CD4-positive, alpha-beta T cell treated with Interleukin-10 for 1 hour (primary cell): ENCODE measurements at regions not wholly inside any gene's neighbourhood (a gene's known extent, or its start where the extent isn't known, plus 50 kb on each side); places are given as distances from the start of the nearest gene placed in this dataset.

Experiments
- DNase-seq: peaks from one replicate; pipeline ENCODE4 v3.0.0-alpha.2; 2020

GRCh38 chr18:45447355-45448265 lies 167.7 kb upstream of the SLC14A2 start:
- no peak for DNase-seq

GRCh38 chr18:45448871-45449270 lies 166.4 kb upstream of the SLC14A2 start:
- no peak for DNase-seq

- no peak for DNase-seq
Measured at GRCh38 chr18:45449418-45450227, 165.7 kb upstream of the SLC14A2 start.

GRCh38 chr18:45456090-45457021 lies 158.9 kb upstream of the SLC14A2 start:
- no peak for DNase-seq

GRCh38 chr18:45458033-45458432 lies 157.2 kb upstream of the SLC14A2 start:
- DNase-seq = no peak

- DNase-seq = no peak
Measured at GRCh38 chr18:45462179-45462578, 153.1 kb upstream of the SLC14A2 start.

- DNase-seq = no peak
Measured at GRCh38 chr18:45463451-45463850, 151.8 kb upstream of the SLC14A2 start.

GRCh38 chr18:45464619-45465018 lies 150.7 kb upstream of the SLC14A2 start:
- DNase-seq = no peak

- no peak for DNase-seq
Measured at GRCh38 chr18:45467293-45467692, 148.0 kb upstream of the SLC14A2 start.

- no peak for DNase-seq
Measured at GRCh38 chr18:45467945-45468344, 147.3 kb upstream of the SLC14A2 start.

GRCh38 chr18:45478889-45479288 lies 136.4 kb upstream of the SLC14A2 start:
- DNase-seq = no peak

GRCh38 chr18:45480219-45481015 lies 134.9 kb upstream of the SLC14A2 start:
- DNase-seq = no peak

- no peak for DNase-seq
Measured at GRCh38 chr18:45481821-45482220, 133.5 kb upstream of the SLC14A2 start.

GRCh38 chr18:45482286-45482685 lies 133.0 kb upstream of the SLC14A2 start:
- DNase-seq = no peak

- DNase-seq = no peak
Measured at GRCh38 chr18:45487581-45487980, 127.7 kb upstream of the SLC14A2 start.

GRCh38 chr18:45488645-45489044 lies 126.6 kb upstream of the SLC14A2 start:
- no peak for DNase-seq

- no peak for DNase-seq
Measured at GRCh38 chr18:45493830-45494229, 121.4 kb upstream of the SLC14A2 start.

GRCh38 chr18:45494811-45495210 lies 120.5 kb upstream of the SLC14A2 start:
- DNase-seq = no peak

- no peak for DNase-seq
Measured at GRCh38 chr18:45496741-45497140, 118.5 kb upstream of the SLC14A2 start.

GRCh38 chr18:45497595-45498286 lies 117.5 kb upstream of the SLC14A2 start:
- DNase-seq = no peak

GRCh38 chr18:45498287-45498658 lies 117.0 kb upstream of the SLC14A2 start:
- DNase-seq = no peak
